WERI-Rb-1 (cell line): ENCODE measurements at regions not wholly inside any gene's neighbourhood (a gene's known extent, or its start where the extent isn't known, plus 50 kb on each side); places are given as distances from the start of the nearest gene placed in this dataset.
"Not testable (repeated sequence)": the region's sequence is repeated elsewhere in the genome, so short reads cannot be mapped to it uniquely, and the experiment has no call there.

ENCODE experiments used
- DNase-seq: peaks from one replicate; pipeline ENCODE4 v3.0.0-alpha.2; 2020
- H3K27ac ChIP-seq: fragments of 250-450 bp; sonication (Bioruptor Pico); 2 replicates; pipeline ENCODE4 v1.5.1; 2020; ENCODE audit warnings: mild to moderate bottlenecking, moderate library complexity
- H3K27me3 ChIP-seq: fragments of 250-450 bp; sonication (Bioruptor Pico); 2 replicates; pipeline ENCODE4 v1.5.1; 2021; ENCODE audit warnings: mild to moderate bottlenecking, low read depth, moderate library complexity; ENCODE audit not compliant: insufficient read depth, severe bottlenecking
- H3K36me3 ChIP-seq: fragments of 250-450 bp; sonication (Bioruptor Pico); 2 replicates; pipeline ENCODE4 v1.5.1; 2020; ENCODE audit warnings: mild to moderate bottlenecking, moderate library complexity
- H3K4me3 ChIP-seq: 2 replicates; pipeline ENCODE4 v1.5.1; 2011; ENCODE audit warnings: low read depth, mild to moderate bottlenecking, control low read depth, low read length
- H3K9me3 ChIP-seq: fragments of 250-450 bp; sonication (Bioruptor Pico); 2 replicates; pipeline ENCODE4 v1.5.1; 2021; ENCODE audit warnings: mild to moderate bottlenecking, moderate library complexity; ENCODE audit not compliant: severe bottlenecking
- CTCF ChIP-seq: IDR thresholded peaks from 2 replicates; pipeline ENCODE4 v1.5.1; 2011; ENCODE audit warnings: low read depth, mild to moderate bottlenecking, control low read depth, inconsistent platforms, low read length

- Histone ChIP-seq H3K27ac (no peak overlapping the region), H3K27me3 (peaks cover 45% of the 10 kb centered on the region), H3K36me3 (no peaks in the 10 kb centered on the region), H3K9me3 (no peaks in the 10 kb centered on the region), H3K4me3 (no peak overlapping the region)
- TF ChIP-seq CTCF, result no peak
- DNase-seq, result no peak
Observed at GRCh38 chr15:96473556-96473955, 143.1 kb downstream of the NR2F2 start.

GRCh38 chr15:96474231-96474664 is 143.7 kb downstream of the NR2F2 start:
- Histone ChIP-seq H3K27me3 (peaks cover 40% of the 10 kb centered on the region), H3K27ac (no peak overlapping the region), H3K4me3 (no peak overlapping the region)

GRCh38 chr15:96477227-96477626 is 146.7 kb downstream of the NR2F2 start:
- Histone ChIP-seq H3K36me3 (no peaks in the 10 kb centered on the region), H3K27ac (no peak overlapping the region), H3K27me3 (peaks cover 18% of the 10 kb centered on the region), H3K4me3 (no peak overlapping the region), H3K9me3 (no peaks in the 10 kb centered on the region)
- TF ChIP-seq CTCF, result no peak
- no peak for DNase-seq

More at GRCh38 chr15:96474231-96474664, 143.7 kb downstream of the NR2F2 start:
- no peak for DNase-seq
- no peaks in the 10 kb centered on the region for H3K36me3 ChIP-seq
- H3K9me3 ChIP-seq, result no peaks in the 10 kb centered on the region
- TF ChIP-seq CTCF, result no peak

GRCh38 chr15:96484412-96484811 is 153.9 kb downstream of the NR2F2 start:
- H3K9me3 ChIP-seq, DNase-seq, H3K27ac ChIP-seq, H3K4me3 ChIP-seq, H3K36me3 ChIP-seq: not testable (repeated sequence)
- peaks cover 52% of the 10 kb centered on the region for H3K27me3 ChIP-seq

GRCh38 chr15:96484830-96485229 is 154.3 kb downstream of the NR2F2 start:
- H3K27me3 ChIP-seq, result peaks cover 53% of the 10 kb centered on the region
- H3K27ac ChIP-seq, result no peak overlapping the region
- H3K36me3 ChIP-seq, result no peaks in the 10 kb centered on the region
- no peaks in the 10 kb centered on the region for H3K9me3 ChIP-seq
- no peak overlapping the region for H3K4me3 ChIP-seq
- TF ChIP-seq CTCF, result no peak
- no peak for DNase-seq

- Histone ChIP-seq H3K36me3 (no peaks in the 10 kb centered on the region), H3K9me3 (no peaks in the 10 kb centered on the region)
Observed at GRCh38 chr15:96487245-96487644, 156.7 kb downstream of the NR2F2 start.

GRCh38 chr15:96491066-96491699 is 160.7 kb downstream of the NR2F2 start:
- not testable (repeated sequence) for DNase-seq, H3K4me3 ChIP-seq, H3K27ac ChIP-seq, H3K9me3 ChIP-seq, H3K36me3 ChIP-seq
- peaks cover 77% of the 10 kb centered on the region for H3K27me3 ChIP-seq

More at GRCh38 chr15:96487245-96487644, 156.7 kb downstream of the NR2F2 start:
- no peak for TF ChIP-seq CTCF
- H3K4me3 ChIP-seq, result no peak overlapping the region
- H3K27me3 ChIP-seq, result peaks cover 64% of the 10 kb centered on the region
- no peak for DNase-seq
- no peak overlapping the region for H3K27ac ChIP-seq

GRCh38 chr15:96491700-96492644 is 161.5 kb downstream of the NR2F2 start:
- not testable (repeated sequence) for H3K9me3 ChIP-seq, H3K36me3 ChIP-seq, H3K4me3 ChIP-seq, H3K27ac ChIP-seq, DNase-seq
- peaks cover 77% of the 10 kb centered on the region for H3K27me3 ChIP-seq
